ENCODE measurements at regions not wholly inside any gene's neighbourhood (a gene's known extent, or its start where the extent isn't known, plus 50 kb on each side); places are given as distances from the start of the nearest gene placed in this dataset.
"Not testable (repeated sequence)": the region's sequence is repeated elsewhere in the genome, so short reads cannot be mapped to it uniquely, and the experiment has no call there.

GRCh38 chr5:122515210-122515609, 203.2 kb downstream of the SNCAIP start:
- not testable (repeated sequence) for FAIRE-seq

- no peak for FAIRE-seq
These were observed 203.8 kb downstream of the SNCAIP start for GRCh38 chr5:122515709-122516431.

GRCh38 chr5:122516432-122516743, 204.4 kb downstream of the SNCAIP start:
- FAIRE-seq: no peak

- no peak for FAIRE-seq
These were observed 205.1 kb downstream of the SNCAIP start for GRCh38 chr5:122517091-122517490.

GRCh38 chr5:122523776-122524175, 211.7 kb downstream of the SNCAIP start:
- FAIRE-seq: no peak

GRCh38 chr5:122527547-122527946, 215.5 kb downstream of the SNCAIP start:
- no peak for FAIRE-seq

GRCh38 chr5:122532035-122532434, 220.0 kb downstream of the SNCAIP start:
- no peak for FAIRE-seq

GRCh38 chr5:122533825-122534224, 221.8 kb downstream of the SNCAIP start:
- no peak for FAIRE-seq

GRCh38 chr5:122534829-122535228, 222.8 kb downstream of the SNCAIP start:
- no peak for FAIRE-seq

- FAIRE-seq: no peak
These were observed 229.4 kb downstream of the SNCAIP start for GRCh38 chr5:122541388-122541787.

GRCh38 chr5:122545986-122546385, 228.9 kb upstream of the SNX2 start:
- no peak for FAIRE-seq

GRCh38 chr5:122547219-122547618, 227.7 kb upstream of the SNX2 start:
- FAIRE-seq: no peak

GRCh38 chr5:122547669-122548068, 227.2 kb upstream of the SNX2 start:
- no peak for FAIRE-seq

- no peak for FAIRE-seq
These were observed 215.2 kb upstream of the SNX2 start for GRCh38 chr5:122559676-122560075.

GRCh38 chr5:122561209-122561608, 213.7 kb upstream of the SNX2 start:
- FAIRE-seq: no peak

GRCh38 chr5:122565331-122565730, 209.5 kb upstream of the SNX2 start:
- no peak for FAIRE-seq

- no peak for FAIRE-seq
These were observed 198.4 kb upstream of the SNX2 start for GRCh38 chr5:122576256-122577016.

GRCh38 chr5:122581629-122582028, 193.3 kb upstream of the SNX2 start:
- FAIRE-seq: no peak

GRCh38 chr5:122584411-122585300, 190.2 kb upstream of the SNX2 start:
- no peak for FAIRE-seq

- FAIRE-seq: no peak
These were observed 189.5 kb upstream of the SNX2 start for GRCh38 chr5:122585371-122585770.

- FAIRE-seq: no peak
These were observed 188.5 kb upstream of the SNX2 start for GRCh38 chr5:122586351-122586750.

- no peak for FAIRE-seq
These were observed 183.1 kb upstream of the SNX2 start for GRCh38 chr5:122591828-122592227.

- no peak for FAIRE-seq
These were observed 175.9 kb upstream of the SNX2 start for GRCh38 chr5:122599000-122599399.

- no peak for FAIRE-seq
These were observed 174.0 kb upstream of the SNX2 start for GRCh38 chr5:122600924-122601323.
